Activated T-helper 2 cell treated with anti-CD3 and anti-CD28 coated beads, Interferon-gamma antibody, Interleukin-2, Interleukin-4, amounts not matched to agents 10 μg/mL and 5 μg/mL and 100 μg/mL, durations not matched to agents 14 hours and 24 hours and 36 hours (primary cell): ENCODE measurements at regions not wholly inside any gene's neighbourhood (a gene's known extent, or its start where the extent isn't known, plus 50 kb on each side); places are given as distances from the start of the nearest gene placed in this dataset.
A peak's percentile ranks its signal among the peaks of the same experiment; 100 is the strongest.
"Not testable (repeated sequence)": the region's sequence is repeated elsewhere in the genome, so short reads cannot be mapped to it uniquely, and the experiment has no call there.

Experiments used
- DNase-seq: peaks from one replicate; pipeline ENCODE4 v3.0.0; 2021; ENCODE audit warnings: low spot score
- H3K27ac Mint-ChIP-seq: one replicate; pipeline ENCODE4 v1.8.0; 2021; ENCODE audit warnings: mixed read lengths
- H3K27me3 Mint-ChIP-seq: one replicate; pipeline ENCODE4 v1.8.0; 2021; ENCODE audit warnings: low read depth, mixed read lengths
- H3K36me3 Mint-ChIP-seq: one replicate; pipeline ENCODE4 v1.8.0; 2021; ENCODE audit warnings: low read depth, mixed read lengths
- H3K4me1 Mint-ChIP-seq: one replicate; pipeline ENCODE4 v1.8.0; 2021; ENCODE audit warnings: low read depth, mixed read lengths
- H3K4me3 Mint-ChIP-seq: one replicate; pipeline ENCODE4 v1.8.0; 2021; ENCODE audit warnings: low read depth, mild to moderate bottlenecking, moderate library complexity, mixed read lengths
- H3K9me3 Mint-ChIP-seq: one replicate; pipeline ENCODE4 v1.8.0; 2021; ENCODE audit warnings: mixed read lengths
- intact Hi-C: fragments of 100-400 bp; cut with micrococcal nuclease; formaldehyde crosslinking; loops from one replicate; pipeline ENCODE4 v1.15.1; 2023

DNA sequence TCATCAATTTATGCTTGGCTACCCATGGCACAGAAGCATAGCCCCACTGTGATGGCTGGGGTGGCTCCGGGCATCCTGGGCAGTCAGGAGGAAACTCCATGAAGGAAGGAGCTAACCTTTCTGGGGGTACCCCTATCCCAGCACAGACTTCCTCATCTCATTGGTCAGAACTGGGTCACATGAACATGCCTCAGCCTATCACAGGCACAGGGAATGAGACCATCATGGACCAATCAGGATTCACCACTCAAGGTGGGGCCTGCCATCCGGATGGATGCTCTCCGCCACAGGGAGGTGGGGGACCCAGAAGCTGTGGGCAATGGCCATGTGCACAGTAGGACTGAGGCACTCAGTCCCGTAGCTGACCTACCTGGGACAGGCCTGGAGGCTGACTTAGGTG, 75.9 kb upstream of the SPDYE9 start:
- H3K4me1 Mint-ChIP-seq, H3K9me3 Mint-ChIP-seq, H3K27me3 Mint-ChIP-seq, DNase-seq, H3K36me3 Mint-ChIP-seq, H3K27ac Mint-ChIP-seq, H3K4me3 Mint-ChIP-seq, intact Hi-C loops: not testable (repeated sequence)

DNA sequence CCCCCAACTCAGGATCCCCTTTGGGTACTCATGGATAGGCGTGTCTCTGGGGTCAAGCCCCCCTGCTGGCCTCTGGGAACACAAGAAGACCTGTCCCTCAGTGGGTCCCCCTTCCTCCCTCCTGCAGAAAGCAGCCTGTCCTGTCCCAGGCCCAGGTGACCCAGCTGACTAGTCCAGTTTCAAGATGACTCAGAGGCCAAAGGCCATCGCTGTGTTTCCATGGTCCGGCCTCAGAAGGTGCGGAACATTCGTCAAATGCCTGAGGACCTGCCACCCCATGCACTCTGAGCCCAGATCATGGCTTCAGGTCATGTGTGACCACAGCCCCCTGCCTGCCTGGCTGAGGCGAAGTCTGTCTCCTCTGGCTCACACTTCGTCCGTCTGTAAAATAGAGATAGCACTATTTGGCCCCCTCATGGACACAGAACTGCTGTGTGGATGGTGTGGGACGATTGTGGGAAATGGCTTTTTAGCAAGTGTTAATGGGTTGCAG, 71.4 kb upstream of the SPDYE9 start:
- intact Hi-C loops, H3K4me1 Mint-ChIP-seq, DNase-seq, H3K4me3 Mint-ChIP-seq, H3K9me3 Mint-ChIP-seq, H3K27ac Mint-ChIP-seq, H3K36me3 Mint-ChIP-seq, H3K27me3 Mint-ChIP-seq: not testable (repeated sequence)

DNA sequence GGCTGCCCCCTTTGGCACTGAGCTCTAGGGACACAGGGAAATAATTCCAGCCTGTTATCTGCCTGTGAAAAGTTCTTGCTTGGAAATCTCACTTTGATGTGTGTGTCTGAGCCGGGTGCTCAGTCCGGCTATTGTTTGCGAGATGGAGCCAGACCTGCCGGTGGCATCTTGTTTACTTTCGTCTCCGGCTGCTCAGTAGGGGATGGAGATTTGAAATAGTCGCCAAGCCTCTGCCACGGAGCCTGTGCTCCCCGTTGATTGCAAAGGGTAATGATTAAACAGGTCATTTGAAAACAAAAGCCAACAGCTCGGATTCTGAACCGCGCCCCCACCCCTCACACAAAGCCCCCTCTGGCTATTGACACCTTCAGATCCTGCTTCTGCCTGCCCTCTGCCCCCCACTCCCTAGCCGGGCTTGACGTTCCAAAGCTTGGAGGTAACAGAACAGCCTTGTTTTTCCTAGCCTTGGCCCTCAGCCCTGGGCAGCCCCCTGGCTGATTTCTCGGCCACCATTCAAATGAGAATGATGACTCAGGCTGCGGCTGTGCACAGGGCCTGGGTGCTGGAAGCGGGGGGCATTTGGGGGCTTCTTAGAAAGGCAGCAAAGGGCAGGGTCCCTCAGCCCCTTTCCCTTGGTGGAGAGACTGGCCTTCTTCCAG, 70.8 kb upstream of the SPDYE9 start:
- H3K27ac Mint-ChIP-seq, intact Hi-C loops, H3K27me3 Mint-ChIP-seq, H3K9me3 Mint-ChIP-seq, H3K4me3 Mint-ChIP-seq, H3K36me3 Mint-ChIP-seq, H3K4me1 Mint-ChIP-seq, DNase-seq: not testable (repeated sequence)

DNA sequence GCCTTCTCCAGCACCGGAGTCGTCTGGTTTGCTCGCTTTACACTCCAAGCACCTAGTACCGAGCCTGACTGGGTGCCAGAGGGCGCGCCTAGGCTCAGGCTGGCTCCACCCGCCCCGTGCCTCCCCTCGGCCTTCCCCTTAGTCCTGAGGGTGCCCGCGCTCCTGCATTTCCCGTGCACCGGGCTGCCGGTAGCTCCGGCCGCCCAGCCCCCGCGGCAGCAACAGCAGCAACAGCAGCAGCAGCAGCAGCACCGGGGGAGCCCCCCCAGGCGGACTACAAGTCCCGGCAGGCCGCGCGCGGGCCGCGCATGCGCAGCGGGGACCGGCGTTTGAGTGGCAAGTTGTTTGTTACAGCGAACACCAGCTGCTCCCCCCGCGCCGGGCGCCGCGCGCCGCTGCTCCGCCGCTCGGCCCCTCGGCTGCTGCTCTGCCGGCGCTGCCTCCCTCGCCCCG, 68.8 kb upstream of the SPDYE9 start:
- H3K36me3 Mint-ChIP-seq, H3K9me3 Mint-ChIP-seq, H3K4me1 Mint-ChIP-seq, intact Hi-C loops, H3K27ac Mint-ChIP-seq, H3K27me3 Mint-ChIP-seq: not testable (repeated sequence)
- H3K4me3 Mint-ChIP-seq = peak overlapping the region; percentile 57
- DNase-seq = peak; percentile 78

DNA sequence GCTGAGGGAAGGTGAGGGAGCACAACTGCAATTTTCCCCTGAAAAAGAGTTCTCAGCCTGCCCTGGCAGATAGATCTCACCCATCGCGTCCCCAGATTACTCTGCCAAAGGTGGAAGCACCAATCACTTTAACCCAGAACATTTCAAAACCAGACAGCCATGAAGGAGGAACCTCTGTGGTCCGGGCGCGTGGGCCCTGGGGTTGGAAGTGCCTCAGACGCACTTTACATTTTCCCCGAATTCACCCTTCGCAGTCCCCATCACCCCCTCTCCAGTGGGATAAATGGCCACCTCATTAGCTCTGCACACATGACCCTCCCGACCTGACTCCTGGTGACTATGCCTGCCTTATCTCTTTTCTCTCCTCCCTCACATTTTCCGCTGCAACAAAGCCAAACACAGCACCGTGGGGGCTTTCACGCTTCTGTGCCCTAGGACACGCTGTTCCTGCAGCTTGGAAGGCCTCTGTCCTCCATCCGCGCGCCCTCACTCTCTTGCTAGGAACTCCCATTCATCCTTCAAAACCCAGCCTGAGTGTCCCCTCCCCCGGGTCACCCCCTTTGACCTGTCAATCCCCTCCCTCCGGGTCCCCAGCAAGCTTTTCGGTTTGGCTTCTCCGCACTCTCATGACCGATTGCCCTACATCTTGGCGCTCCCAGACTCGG, 68.2 kb upstream of the SPDYE9 start:
- H3K4me1 Mint-ChIP-seq, H3K36me3 Mint-ChIP-seq, H3K27ac Mint-ChIP-seq, H3K4me3 Mint-ChIP-seq, DNase-seq, intact Hi-C loops, H3K27me3 Mint-ChIP-seq, H3K9me3 Mint-ChIP-seq: not testable (repeated sequence)

DNA sequence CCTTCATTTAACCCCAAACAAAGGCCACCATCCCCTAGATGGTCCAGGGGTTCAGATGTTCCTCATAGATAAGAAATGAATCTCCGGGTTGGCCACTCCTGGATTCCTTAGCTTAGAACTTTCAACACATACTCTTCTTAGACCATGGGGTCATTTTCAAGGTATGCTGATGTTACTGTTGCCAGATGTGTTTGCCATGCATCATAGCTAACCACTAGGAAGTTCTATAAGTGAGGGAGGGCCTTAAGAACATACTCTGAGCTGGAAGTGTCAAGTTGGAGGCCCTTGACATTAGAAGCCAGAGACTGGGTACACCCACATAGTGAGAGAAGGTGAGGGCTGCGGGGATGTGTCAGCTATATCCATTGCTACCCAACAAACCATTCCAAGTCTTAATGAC, 62.7 kb upstream of the SPDYE9 start:
- intact Hi-C loops, H3K4me3 Mint-ChIP-seq, H3K27me3 Mint-ChIP-seq, H3K4me1 Mint-ChIP-seq, DNase-seq, H3K27ac Mint-ChIP-seq, H3K9me3 Mint-ChIP-seq, H3K36me3 Mint-ChIP-seq: not testable (repeated sequence)

DNA sequence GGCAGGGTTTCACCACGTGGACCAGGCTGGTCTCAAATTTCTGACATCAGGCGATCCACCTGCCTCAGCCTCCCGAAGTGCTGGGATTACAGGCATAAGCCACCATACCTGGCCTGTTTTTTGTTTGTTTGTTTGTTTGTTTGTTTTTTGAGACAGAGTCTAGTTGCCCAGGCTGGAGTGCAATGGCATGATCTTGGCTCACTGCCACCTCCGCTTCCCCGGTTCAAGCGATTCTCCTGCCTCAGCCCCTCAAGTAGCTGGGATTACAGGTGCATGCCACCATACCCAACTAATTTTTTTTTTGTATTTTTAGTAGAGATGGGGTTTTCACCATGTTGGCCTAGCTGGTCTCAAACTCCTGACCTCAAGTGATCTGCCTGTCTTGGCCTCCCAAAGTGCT, 61.8 kb upstream of the SPDYE9 start:
- H3K4me3 Mint-ChIP-seq, H3K4me1 Mint-ChIP-seq, DNase-seq, H3K27ac Mint-ChIP-seq, H3K36me3 Mint-ChIP-seq, H3K27me3 Mint-ChIP-seq, intact Hi-C loops, H3K9me3 Mint-ChIP-seq: not testable (repeated sequence)

DNA sequence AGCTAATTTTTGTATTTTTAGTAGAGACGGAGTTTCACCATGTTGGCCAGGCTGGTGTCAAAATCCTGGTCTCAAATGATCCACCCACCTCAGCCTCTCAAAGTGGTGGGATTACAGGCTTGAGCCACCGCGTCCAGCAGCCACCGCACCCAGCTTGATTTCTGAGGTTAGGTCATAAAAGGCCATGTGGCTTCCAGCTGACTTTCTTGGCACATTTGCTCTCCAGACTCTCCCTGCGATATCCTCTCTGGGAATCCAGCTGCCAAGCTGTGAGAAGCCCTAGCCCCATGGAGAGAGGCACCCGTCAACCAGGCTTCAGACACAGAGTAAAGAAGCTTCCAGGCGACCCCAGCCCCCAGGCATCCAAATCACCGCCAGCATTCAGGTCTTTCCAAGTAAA, 58.2 kb upstream of the SPDYE9 start:
- H3K36me3 Mint-ChIP-seq, H3K9me3 Mint-ChIP-seq, H3K4me1 Mint-ChIP-seq, H3K27ac Mint-ChIP-seq, intact Hi-C loops, H3K27me3 Mint-ChIP-seq, DNase-seq, H3K4me3 Mint-ChIP-seq: not testable (repeated sequence)

DNA sequence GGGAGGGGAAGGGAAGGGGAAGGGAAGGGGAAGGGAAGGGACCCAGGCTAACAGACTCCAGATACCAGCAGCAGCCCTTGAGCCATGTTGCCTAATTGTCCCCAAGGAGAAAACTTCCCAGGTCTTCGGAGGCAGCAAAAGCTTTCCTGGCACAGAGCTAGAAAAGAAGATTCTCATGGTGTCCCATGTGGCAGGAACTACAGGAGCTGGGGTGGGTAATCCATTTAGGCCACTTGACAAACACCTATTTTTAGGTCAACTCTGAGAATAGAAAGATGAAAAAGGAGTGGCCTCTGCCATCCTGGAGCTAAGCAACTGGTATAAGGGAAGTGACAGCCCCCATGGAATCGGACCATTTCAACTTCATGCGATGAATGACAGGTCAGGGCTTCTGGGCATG, 52.1 kb upstream of the SPDYE9 start:
- H3K27me3 Mint-ChIP-seq, H3K27ac Mint-ChIP-seq, H3K4me1 Mint-ChIP-seq, intact Hi-C loops, DNase-seq, H3K9me3 Mint-ChIP-seq, H3K36me3 Mint-ChIP-seq, H3K4me3 Mint-ChIP-seq: not testable (repeated sequence)
